CD14-positive monocyte (primary cell): ENCODE measurements at regions not wholly inside any gene's neighbourhood (a gene's known extent, or its start where the extent isn't known, plus 50 kb on each side); places are given as distances from the start of the nearest gene placed in this dataset.

Experiments
- DNase-seq, 3 donors: peaks; one replicate each; pipeline ENCODE4 v3.0.0-alpha.2; 2011 to 2022
- H2AFZ ChIP-seq: 2 replicates; pipeline ENCODE4 v1.6.0; 2012; ENCODE audit warnings: mild to moderate bottlenecking, low read depth, low read length, inconsistent platforms; ENCODE audit not compliant: insufficient read depth, poor library complexity, severe bottlenecking
- H3K27ac ChIP-seq, 2 donors: 1 replicate in 1 of 2; 2 replicates in 1 of 2; pipeline ENCODE4 v1.5.1; 2012 to 2013; ENCODE audit warnings: low read length in 2 of 2, control low read depth in 1 of 2, inconsistent platforms in 1 of 2, low read depth in 1 of 2, mild to moderate bottlenecking in 1 of 2
- H3K27me3 ChIP-seq, 2 donors: one replicate each; pipeline versions ENCODE4 v1.6.0 to v1.6.1; 2011 to 2013; ENCODE audit warnings: low read length in 2 of 2; ENCODE audit not compliant: control insufficient read depth in 2 of 2, insufficient read depth in 2 of 2
- H3K36me3 ChIP-seq, 2 donors: replicated peaks in 1 of 2; 1 replicate in 1 of 2; 2 replicates in 1 of 2; pipeline versions ENCODE4 v1.5.1 to v1.6.1; 2012 to 2013; ENCODE audit warnings: low read length in 2 of 2, control low read depth in 1 of 2, inconsistent platforms in 1 of 2, mild to moderate bottlenecking in 1 of 2; ENCODE audit not compliant: insufficient read depth in 2 of 2, control insufficient read depth in 1 of 2
- H3K4me1 ChIP-seq, 2 donors: 1 replicate in 1 of 2; 2 replicates in 1 of 2; pipeline versions ENCODE4 v1.5.1 to v1.6.1; 2012 to 2013; ENCODE audit warnings: low read length in 2 of 2, control low read depth in 1 of 2, inconsistent platforms in 1 of 2, mild to moderate bottlenecking in 1 of 2, moderate library complexity in 1 of 2; ENCODE audit not compliant: insufficient read depth in 2 of 2, control insufficient read depth in 1 of 2
- H3K4me2 ChIP-seq: replicated peaks from 2 replicates; pipeline ENCODE3; 2012; ENCODE audit warnings: low read length, moderate library complexity, mild to moderate bottlenecking; ENCODE audit not compliant: poor library complexity, severe bottlenecking; ENCODE audit errors: extremely low read depth
- H3K4me3 ChIP-seq, 3 experiments: fragments of 200-600 bp in 1 of 3; sonication (generic) in 1 of 3; replicated peaks in 1 of 3; 1 replicate in 2 of 3; 2 replicates in 1 of 3; pipeline ENCODE4 v1.5.1; 2011 to 2013; ENCODE audit warnings: low read length in 3 of 3, mild to moderate bottlenecking in 3 of 3, control low read depth in 2 of 3, low read depth in 2 of 3, inconsistent platforms in 1 of 3, moderate library complexity in 1 of 3
- H3K79me2 ChIP-seq: 2 replicates; pipeline ENCODE4 v1.6.0; 2012; ENCODE audit warnings: mild to moderate bottlenecking, control low read depth, inconsistent platforms, low read length, moderate library complexity; ENCODE audit not compliant: insufficient read depth
- H3K9ac ChIP-seq: 2 replicates; pipeline ENCODE4 v1.6.0; 2017; ENCODE audit warnings: low read length, mild to moderate bottlenecking; ENCODE audit not compliant: insufficient read depth, poor library complexity, severe bottlenecking
- H3K9me3 ChIP-seq, 2 donors: replicated peaks in 1 of 2; 1 replicate in 1 of 2; 2 replicates in 1 of 2; pipeline versions ENCODE4 v1.5.1 to v1.6.1; 2012 to 2013; ENCODE audit warnings: low read length in 2 of 2, control low read depth in 1 of 2; ENCODE audit not compliant: control insufficient read depth in 1 of 2, insufficient read depth in 1 of 2
- H4K20me1 ChIP-seq: 2 replicates; pipeline ENCODE4 v1.6.0; 2012; ENCODE audit warnings: mild to moderate bottlenecking, low read length, control low read depth, moderate library complexity; ENCODE audit not compliant: insufficient read depth
- H3K27ac Mint-ChIP-seq, 7 donors: one replicate each; pipeline ENCODE4 v1.8.0; 2020; ENCODE audit warnings: mild to moderate bottlenecking in 7 of 7, mixed read lengths in 7 of 7, moderate library complexity in 6 of 7, inconsistent platforms in 2 of 7
- H3K27me3 Mint-ChIP-seq, 3 donors: one replicate each; pipeline ENCODE4 v1.8.0; 2021 to 2022; ENCODE audit warnings: low read depth in 3 of 3, mild to moderate bottlenecking in 3 of 3, mixed read lengths in 3 of 3, moderate library complexity in 3 of 3, inconsistent platforms in 1 of 3
- H3K36me3 Mint-ChIP-seq, 2 donors: one replicate each; pipeline ENCODE4 v1.8.0; 2020; ENCODE audit warnings: mixed read lengths in 2 of 2, inconsistent platforms in 1 of 2, mild to moderate bottlenecking in 1 of 2
- H3K4me1 Mint-ChIP-seq: one replicate; pipeline ENCODE4 v1.8.0; 2020; ENCODE audit warnings: mild to moderate bottlenecking, mixed read lengths
- H3K4me3 Mint-ChIP-seq, 2 donors: one replicate each; pipeline ENCODE4 v1.8.0; 2020; ENCODE audit warnings: mild to moderate bottlenecking in 2 of 2, mixed read lengths in 2 of 2, moderate library complexity in 1 of 2
- H3K9me3 Mint-ChIP-seq, 7 donors: one replicate each; pipeline ENCODE4 v1.8.0; 2020 to 2022; ENCODE audit warnings: mixed read lengths in 7 of 7, mild to moderate bottlenecking in 6 of 7, moderate library complexity in 6 of 7, inconsistent platforms in 2 of 7
- CTCF ChIP-seq: fragments of 200-600 bp; IDR thresholded peaks from one replicate; pipeline ENCODE4 v1.8.0; 2022; ENCODE audit warnings: antibody characterized with exemption, mild to moderate bottlenecking
- WGBS: methylation state at CpG from one replicate; pipeline ENCODE4 v1.1.5; 2013; ENCODE audit warnings: missing lambda C conversion rate; ENCODE audit not compliant: insufficient coverage; 5-methylcytosine and 5-hydroxymethylcytosine counted together
- intact Hi-C, 2 donors: fragments of 100-400 bp; cut with micrococcal nuclease; formaldehyde crosslinking; loops; one replicate each; pipeline versions ENCODE4 v1.15.0 to v1.15.1; 2023

- no peak overlapping the region for H2AFZ ChIP-seq
- H3K4me3 Mint-ChIP-seq, result no peak overlapping the region
- no peaks in the 10 kb centered on the region for H4K20me1 ChIP-seq
- no peak for DNase-seq
- peaks cover 0 to 13% (median 7%) of the 10 kb centered on the region in 7 donors for H3K9me3 Mint-ChIP-seq
- no peaks in the 10 kb centered on the region for H3K79me2 ChIP-seq
- H3K27me3 Mint-ChIP-seq, result no peaks in the 10 kb centered on the region
- no CpG with 5 or more reads among the region's 1 CpG for WGBS
- H3K9ac ChIP-seq, result no peak overlapping the region
- no peak overlapping the region for H3K27ac ChIP-seq
- H3K4me1 ChIP-seq, result no peaks in the 10 kb centered on the region
- intact Hi-C loops, result no loop called here
- no peaks in the 10 kb centered on the region for H3K36me3 ChIP-seq
- no peaks in the 10 kb centered on the region for H3K27me3 ChIP-seq
- no peak overlapping the region for H3K27ac Mint-ChIP-seq
- no peak overlapping the region for H3K4me2 ChIP-seq
- H3K4me1 Mint-ChIP-seq, result no peaks in the 10 kb centered on the region
- H3K9me3 ChIP-seq, result peaks cover 0 to 5% of the 10 kb centered on the region in 2 donors
- no peak for TF ChIP-seq CTCF
- no peaks in the 10 kb centered on the region for H3K36me3 Mint-ChIP-seq
- H3K4me3 ChIP-seq, result no peak overlapping the region
These were observed 566.8 kb upstream of the TMPRSS15 start for GRCh38 chr21:18970416-18970815.

GRCh38 chr21:18970941-18971340 is 567.4 kb upstream of the TMPRSS15 start:
- intact Hi-C loops, result no loop called here
- Mint-ChIP-seq H3K4me3 (no peak overlapping the region), H3K27ac (no peak overlapping the region), H3K4me1 (no peaks in the 10 kb centered on the region), H3K36me3 (no peaks in the 10 kb centered on the region), H3K27me3 (no peaks in the 10 kb centered on the region), H3K9me3 (peaks cover 0 to 15% (median 7%) of the 10 kb centered on the region in 7 donors)
- no peak overlapping the region for H2AFZ ChIP-seq
- no peaks in the 10 kb centered on the region for H3K36me3 ChIP-seq
- no peaks in the 10 kb centered on the region for H3K27me3 ChIP-seq
- H3K27ac ChIP-seq, result no peak overlapping the region
- H3K9me3 ChIP-seq, result peaks cover 0 to 5% of the 10 kb centered on the region in 2 donors
- no peak overlapping the region for H3K9ac ChIP-seq
- no peak overlapping the region for H3K4me3 ChIP-seq
- no peak overlapping the region for H3K4me2 ChIP-seq
- 100% methylated on average over 1 of the region's 1 CpG for whole genome bisulfite sequencing
- no peaks in the 10 kb centered on the region for H3K79me2 ChIP-seq
- no peak for DNase-seq
- H4K20me1 ChIP-seq, result no peaks in the 10 kb centered on the region
- H3K4me1 ChIP-seq, result no peaks in the 10 kb centered on the region
- no peak for TF ChIP-seq CTCF
